T-helper 1 cell treated with Interleukin-12 subunit alpha and Interleukin-12 subunit beta and Interleukin-4 antibody, amounts not matched to agents 30 μg/mL and 1 μg/mL, for 36 hours (primary cell): ENCODE measurements at regions not wholly inside any gene's neighbourhood (a gene's known extent, or its start where the extent isn't known, plus 50 kb on each side); places are given as distances from the start of the nearest gene placed in this dataset.

ENCODE experiments used
- H3K27ac Mint-ChIP-seq: one replicate; pipeline ENCODE4 v1.8.0; 2021; ENCODE audit warnings: mild to moderate bottlenecking, mixed read lengths
- H3K27me3 Mint-ChIP-seq: one replicate; pipeline ENCODE4 v1.8.0; 2021; ENCODE audit warnings: low read depth, mixed read lengths
- H3K36me3 Mint-ChIP-seq: one replicate; pipeline ENCODE4 v1.8.0; 2021; ENCODE audit warnings: low read depth, mixed read lengths
- H3K4me1 Mint-ChIP-seq: one replicate; pipeline ENCODE4 v1.8.0; 2021; ENCODE audit warnings: low read depth, mixed read lengths
- H3K4me3 Mint-ChIP-seq: one replicate; pipeline ENCODE4 v1.8.0; 2021; ENCODE audit warnings: mild to moderate bottlenecking, moderate library complexity, mixed read lengths
- H3K9me3 Mint-ChIP-seq: one replicate; pipeline ENCODE4 v1.8.0; 2021; ENCODE audit warnings: mixed read lengths

DNA sequence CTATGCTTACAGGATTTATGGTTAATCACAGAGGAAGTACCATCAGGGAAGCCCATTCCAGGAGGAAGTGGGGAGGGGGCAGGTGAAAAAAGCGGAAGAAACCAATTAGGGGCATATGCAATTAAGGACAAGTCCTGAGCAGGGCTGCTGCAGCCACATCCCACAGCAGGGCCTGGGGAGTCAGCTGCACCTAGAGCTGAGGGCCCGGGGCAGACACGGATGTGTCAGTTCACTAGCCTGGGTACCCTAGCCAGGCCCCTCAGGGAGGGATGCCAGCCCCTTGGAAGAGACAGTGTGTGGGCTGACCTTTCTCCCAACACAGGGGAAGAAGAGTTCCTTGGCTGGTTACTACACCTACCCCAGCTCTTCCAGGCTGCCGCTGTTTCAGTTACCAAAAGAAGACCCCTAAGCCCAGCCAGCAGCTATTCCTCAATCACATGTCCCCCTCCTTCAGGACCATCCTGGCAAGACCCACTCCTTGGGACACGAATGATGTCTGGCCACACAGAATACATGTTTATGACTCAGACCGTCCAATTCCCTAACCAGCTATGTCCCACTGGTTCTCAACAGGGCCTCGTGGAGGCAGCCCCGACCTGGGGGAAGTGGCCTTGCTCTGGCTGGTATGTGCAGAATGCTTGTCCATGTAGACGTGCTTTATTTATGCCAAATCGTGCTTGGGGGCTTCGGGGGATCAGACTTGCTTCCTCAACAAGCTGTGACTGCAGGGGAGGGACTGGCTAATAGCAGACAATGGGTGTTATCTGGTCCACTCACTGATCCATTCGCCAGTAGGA is 133.7 kb upstream of the RTL1 start:
- H3K27ac Mint-ChIP-seq = no peak overlapping the region
- no peaks in the 10 kb centered on the region for H3K4me1 Mint-ChIP-seq
- no peak overlapping the region for H3K4me3 Mint-ChIP-seq
- H3K27me3 Mint-ChIP-seq = no peaks in the 10 kb centered on the region
- H3K9me3 Mint-ChIP-seq = no peaks in the 10 kb centered on the region
- H3K36me3 Mint-ChIP-seq = no peaks in the 10 kb centered on the region

DNA sequence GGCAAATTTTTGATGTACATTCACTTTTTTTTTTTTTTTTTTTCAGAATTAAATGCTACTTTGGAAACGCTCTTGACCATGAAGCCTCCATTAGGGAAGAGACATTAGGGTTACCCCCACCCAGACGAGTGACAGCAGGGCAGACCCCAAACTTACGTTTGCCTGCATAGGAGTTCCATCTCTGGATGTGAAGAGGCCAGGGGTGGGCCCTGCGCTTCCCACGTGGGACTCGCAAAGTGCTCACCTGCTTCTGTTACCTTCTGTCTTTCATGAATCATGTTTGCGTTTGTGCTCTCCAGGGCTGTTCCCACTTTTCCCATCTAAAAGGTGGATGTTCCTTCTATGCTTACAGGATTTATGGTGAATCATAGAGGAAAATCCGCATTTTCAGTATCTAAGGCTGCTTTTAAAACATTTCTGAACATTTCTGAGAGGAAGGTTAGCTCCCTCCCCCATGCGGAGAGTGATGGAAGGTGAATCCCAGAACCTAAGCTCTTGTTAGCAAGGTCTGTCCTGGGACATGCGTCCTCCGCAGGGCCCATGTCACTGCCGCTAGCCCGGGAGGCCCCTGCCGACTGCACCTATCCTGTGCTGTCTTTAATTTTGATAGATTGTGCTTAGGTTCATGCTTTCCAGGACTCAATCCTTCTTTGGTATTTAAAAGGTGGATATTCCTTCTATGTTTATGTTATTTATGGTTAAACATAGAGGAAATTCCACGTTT is 135.7 kb upstream of the RTL1 start:
- H3K27me3 Mint-ChIP-seq = no peaks in the 10 kb centered on the region
- no peaks in the 10 kb centered on the region for H3K9me3 Mint-ChIP-seq
- no peaks in the 10 kb centered on the region for H3K4me1 Mint-ChIP-seq
- H3K4me3 Mint-ChIP-seq = no peak overlapping the region
- H3K36me3 Mint-ChIP-seq = no peaks in the 10 kb centered on the region
- no peak overlapping the region for H3K27ac Mint-ChIP-seq

DNA sequence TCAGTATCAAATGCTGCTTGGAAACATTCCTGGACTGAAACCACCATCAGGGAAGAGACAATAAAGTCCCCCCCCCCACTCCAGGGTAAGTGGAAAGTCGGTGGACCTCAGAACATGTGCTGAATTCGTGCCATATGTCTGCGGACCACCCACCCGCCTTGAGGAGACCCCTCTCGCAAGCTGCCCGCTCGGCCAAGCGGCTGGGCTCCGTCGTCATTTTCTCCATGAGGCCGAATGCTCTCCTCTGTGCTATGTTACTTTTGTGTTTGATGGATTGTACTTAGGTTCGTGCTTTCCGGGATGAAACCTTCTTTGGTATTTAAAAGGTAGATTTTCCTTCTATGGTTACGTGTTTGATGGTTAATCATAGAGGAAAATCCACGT is 136.2 kb upstream of the RTL1 start:
- Mint-ChIP-seq H3K36me3 (no peaks in the 10 kb centered on the region), H3K9me3 (no peaks in the 10 kb centered on the region), H3K4me3 (no peak overlapping the region), H3K4me1 (no peaks in the 10 kb centered on the region), H3K27me3 (no peaks in the 10 kb centered on the region), H3K27ac (no peak overlapping the region)

DNA sequence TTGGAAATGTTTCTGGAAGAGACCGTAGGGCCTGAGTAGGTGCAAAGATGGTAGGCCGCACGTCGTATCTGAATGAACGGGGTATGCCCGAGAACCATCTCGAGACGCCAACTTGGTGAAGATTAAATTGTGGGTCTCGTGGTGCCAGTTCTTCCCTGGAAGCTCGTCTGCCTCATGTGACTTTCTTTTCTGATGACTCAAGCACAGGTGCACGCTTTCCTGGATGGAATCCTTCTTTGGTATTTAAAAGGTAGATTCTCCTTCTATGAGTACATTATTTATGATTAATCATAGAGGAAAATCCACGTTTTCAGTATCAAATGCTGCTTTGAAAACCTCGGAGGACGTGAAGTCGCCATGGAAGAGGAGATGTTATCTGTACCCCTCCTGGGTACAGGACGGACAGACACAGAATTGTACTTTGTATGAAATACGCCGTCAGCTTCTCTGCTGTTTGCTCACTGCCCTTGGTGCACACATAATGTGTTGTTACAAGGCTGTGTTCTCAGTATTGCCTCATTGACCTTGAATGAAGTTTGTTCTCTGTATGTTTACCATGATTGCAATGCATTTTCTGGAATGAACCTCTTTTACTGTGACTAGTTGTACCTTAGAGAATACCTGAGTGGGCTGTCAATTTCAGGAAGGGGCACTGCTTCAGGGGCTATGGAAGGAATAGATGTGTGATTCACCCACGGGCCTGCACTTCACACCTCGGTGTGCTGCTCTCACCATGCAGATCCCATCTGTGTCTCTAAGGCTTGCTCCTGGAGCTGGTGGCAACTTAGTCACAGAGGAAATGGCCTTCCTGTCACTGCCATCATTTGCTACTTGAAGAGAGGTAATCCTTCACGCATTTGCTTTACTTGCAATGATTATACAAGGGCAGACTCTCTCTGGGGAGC is 137.3 kb upstream of the RTL1 start:
- no peaks in the 10 kb centered on the region for H3K9me3 Mint-ChIP-seq
- no peaks in the 10 kb centered on the region for H3K36me3 Mint-ChIP-seq
- H3K4me1 Mint-ChIP-seq = no peaks in the 10 kb centered on the region

DNA sequence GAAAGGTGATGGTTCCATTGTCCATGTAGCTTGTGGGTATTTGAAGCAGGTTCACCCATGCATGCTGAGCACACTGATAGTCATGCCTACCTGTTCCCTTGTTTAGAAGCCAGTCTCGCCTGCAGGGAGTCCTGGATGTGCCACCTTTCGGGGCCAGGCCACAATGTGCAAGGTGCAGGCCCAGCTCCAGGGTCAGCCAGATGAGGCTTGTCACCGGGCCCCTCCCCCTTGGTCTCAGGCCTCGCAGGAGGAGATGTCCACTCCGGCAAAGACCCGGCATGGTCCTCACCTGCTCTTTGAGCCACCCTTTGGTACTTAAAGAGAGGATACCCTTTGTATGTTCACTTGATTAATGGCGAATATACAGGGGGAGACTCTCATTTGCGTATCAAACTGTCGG is 140.4 kb upstream of the RTL1 start:
- Mint-ChIP-seq H3K4me1 (no peaks in the 10 kb centered on the region), H3K36me3 (no peaks in the 10 kb centered on the region), H3K9me3 (no peaks in the 10 kb centered on the region), H3K27ac (no peak overlapping the region), H3K4me3 (no peak overlapping the region), H3K27me3 (no peaks in the 10 kb centered on the region)

More for the DNA sequence above, 137.3 kb upstream of the RTL1 start:
- H3K27ac Mint-ChIP-seq = no peak overlapping the region
- no peaks in the 10 kb centered on the region for H3K27me3 Mint-ChIP-seq
- H3K4me3 Mint-ChIP-seq = no peak overlapping the region

DNA sequence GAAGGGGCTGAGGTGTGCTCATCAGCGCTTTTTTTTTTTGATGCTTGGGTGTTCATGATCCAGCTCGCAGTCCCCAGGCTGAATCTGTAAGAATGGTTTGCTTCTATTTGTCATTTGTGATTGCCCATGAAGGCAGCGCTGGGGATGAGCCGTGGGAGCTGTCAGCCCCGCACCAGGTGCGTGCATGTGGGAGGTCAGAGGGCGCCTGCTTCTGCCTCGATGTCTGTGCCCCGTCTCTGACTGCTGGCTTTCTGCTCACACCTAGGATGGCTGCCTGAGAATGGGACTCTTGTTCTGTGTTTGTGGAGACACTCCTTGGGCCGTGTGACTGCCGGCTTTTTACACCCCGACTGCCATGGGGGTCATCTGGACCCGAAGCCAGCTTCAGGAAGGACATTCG is 141.2 kb upstream of the RTL1 start:
- Mint-ChIP-seq H3K36me3 (no peaks in the 10 kb centered on the region), H3K4me1 (no peaks in the 10 kb centered on the region), H3K27ac (no peak overlapping the region), H3K9me3 (no peaks in the 10 kb centered on the region), H3K27me3 (no peaks in the 10 kb centered on the region), H3K4me3 (no peak overlapping the region)

DNA sequence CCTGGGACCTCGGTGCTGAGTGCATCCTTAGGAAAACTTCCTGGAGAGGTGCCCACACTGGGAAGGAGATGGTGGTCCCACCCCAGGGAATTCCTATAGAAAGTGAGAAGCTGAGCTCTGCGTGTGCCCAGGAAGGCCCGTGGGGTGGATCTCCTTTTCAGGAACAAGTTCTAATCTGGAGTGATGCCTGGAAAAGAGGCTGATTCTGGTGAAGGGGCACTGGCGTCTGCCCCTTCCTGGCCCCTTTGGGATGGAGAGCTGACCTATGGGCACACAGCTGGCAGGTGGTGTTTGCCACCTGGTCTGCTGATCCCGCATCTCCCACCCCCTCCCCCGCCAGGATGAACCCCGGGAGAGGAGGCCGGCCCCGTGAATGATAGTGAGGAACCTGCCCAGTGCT is 142.0 kb upstream of the RTL1 start:
- Mint-ChIP-seq H3K27ac (no peak overlapping the region), H3K4me1 (no peaks in the 10 kb centered on the region), H3K36me3 (no peaks in the 10 kb centered on the region), H3K27me3 (no peaks in the 10 kb centered on the region), H3K4me3 (no peak overlapping the region), H3K9me3 (no peaks in the 10 kb centered on the region)

DNA sequence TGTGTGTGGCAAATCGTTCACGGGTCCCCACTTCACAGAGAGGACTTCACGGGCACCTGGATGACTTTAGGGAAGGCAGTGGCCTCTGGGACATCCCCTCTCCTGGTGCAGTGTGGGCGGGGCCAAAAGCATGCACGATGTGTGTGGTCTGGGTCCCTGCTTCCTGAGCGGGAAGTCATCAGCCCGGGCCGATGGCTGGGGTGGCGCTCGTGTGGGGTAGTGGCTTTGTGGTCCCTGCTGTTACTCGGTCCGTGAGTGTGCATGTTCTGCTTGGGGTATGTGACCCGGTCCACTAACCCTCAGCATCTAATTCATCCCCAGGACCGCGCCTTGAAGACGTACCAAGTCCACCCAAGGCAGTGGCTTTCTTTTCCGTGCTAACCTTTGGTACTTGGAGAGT is 142.5 kb upstream of the RTL1 start:
- no peaks in the 10 kb centered on the region for H3K36me3 Mint-ChIP-seq

DNA sequence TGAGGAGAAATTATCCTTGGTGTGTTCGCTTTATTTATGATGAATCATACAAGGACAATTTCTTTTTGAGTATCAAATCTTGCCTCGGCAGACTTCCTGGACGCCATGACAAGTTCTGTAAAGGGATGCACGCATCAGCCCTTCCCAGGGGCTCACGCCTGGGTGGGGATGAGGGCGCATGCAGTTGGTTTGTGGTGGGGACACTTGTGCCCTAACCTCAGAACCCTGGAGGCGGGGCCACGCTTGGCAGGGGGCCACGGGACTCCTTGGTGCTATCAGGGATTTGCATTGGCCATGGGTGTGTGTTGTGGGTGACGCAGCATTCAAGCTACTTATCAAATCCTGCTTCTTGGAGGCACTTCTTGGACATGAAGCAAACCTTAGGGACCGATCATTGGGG is 143.8 kb upstream of the RTL1 start:
- H3K36me3 Mint-ChIP-seq = no peaks in the 10 kb centered on the region
- no peaks in the 10 kb centered on the region for H3K9me3 Mint-ChIP-seq
- H3K27me3 Mint-ChIP-seq = no peaks in the 10 kb centered on the region
- no peak overlapping the region for H3K27ac Mint-ChIP-seq
- H3K4me1 Mint-ChIP-seq = no peaks in the 10 kb centered on the region
- H3K4me3 Mint-ChIP-seq = no peak overlapping the region

More for the DNA sequence above, 142.5 kb upstream of the RTL1 start:
- Mint-ChIP-seq H3K4me3 (no peak overlapping the region), H3K9me3 (no peaks in the 10 kb centered on the region), H3K27me3 (no peaks in the 10 kb centered on the region), H3K27ac (no peak overlapping the region), H3K4me1 (no peaks in the 10 kb centered on the region)

DNA sequence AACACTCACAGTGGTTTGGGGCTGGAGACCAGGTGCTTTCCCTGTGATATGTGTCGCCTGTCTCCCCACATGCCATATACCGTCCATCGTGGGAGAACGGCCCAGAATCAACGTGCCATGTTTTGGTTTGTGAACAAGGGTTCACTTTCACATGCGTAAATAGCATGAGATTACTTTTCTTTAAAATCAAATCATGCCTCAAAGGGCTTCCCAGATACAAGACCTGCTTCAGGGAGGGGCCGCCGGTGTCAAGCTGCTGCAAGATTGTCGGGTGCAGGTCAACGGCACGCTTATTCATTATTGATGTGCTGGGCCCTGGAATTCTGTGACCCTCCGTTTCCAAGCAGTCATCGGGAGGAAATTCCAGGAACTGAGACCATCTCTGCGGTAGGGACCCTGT is 145.2 kb upstream of the RTL1 start:
- Mint-ChIP-seq H3K27me3 (no peaks in the 10 kb centered on the region), H3K4me3 (no peak overlapping the region), H3K4me1 (no peaks in the 10 kb centered on the region), H3K9me3 (no peaks in the 10 kb centered on the region), H3K27ac (no peak overlapping the region), H3K36me3 (no peaks in the 10 kb centered on the region)

DNA sequence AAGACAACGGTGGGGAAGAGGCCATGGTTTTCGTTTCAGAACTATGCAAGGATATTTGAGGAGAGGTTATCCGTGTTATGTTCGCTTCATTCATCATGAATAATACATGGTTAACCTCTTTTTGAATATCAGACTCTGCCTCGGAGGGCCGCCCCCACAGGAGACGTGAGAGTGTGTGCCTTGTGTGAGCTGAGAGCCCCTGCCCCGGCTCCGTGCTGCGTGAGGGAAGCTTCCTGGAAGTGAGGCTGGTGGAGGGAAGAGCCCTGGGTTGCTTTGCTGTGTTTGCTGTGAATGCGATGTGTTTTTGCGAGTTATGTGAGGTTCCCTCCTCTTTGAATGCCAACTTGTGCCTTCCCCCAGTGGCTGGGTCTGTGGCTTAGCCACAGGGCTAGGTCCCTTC is 146.0 kb upstream of the RTL1 start:
- H3K27ac Mint-ChIP-seq = no peak overlapping the region
- no peaks in the 10 kb centered on the region for H3K4me1 Mint-ChIP-seq
- no peaks in the 10 kb centered on the region for H3K9me3 Mint-ChIP-seq
- no peaks in the 10 kb centered on the region for H3K27me3 Mint-ChIP-seq
- no peak overlapping the region for H3K4me3 Mint-ChIP-seq
- no peaks in the 10 kb centered on the region for H3K36me3 Mint-ChIP-seq

DNA sequence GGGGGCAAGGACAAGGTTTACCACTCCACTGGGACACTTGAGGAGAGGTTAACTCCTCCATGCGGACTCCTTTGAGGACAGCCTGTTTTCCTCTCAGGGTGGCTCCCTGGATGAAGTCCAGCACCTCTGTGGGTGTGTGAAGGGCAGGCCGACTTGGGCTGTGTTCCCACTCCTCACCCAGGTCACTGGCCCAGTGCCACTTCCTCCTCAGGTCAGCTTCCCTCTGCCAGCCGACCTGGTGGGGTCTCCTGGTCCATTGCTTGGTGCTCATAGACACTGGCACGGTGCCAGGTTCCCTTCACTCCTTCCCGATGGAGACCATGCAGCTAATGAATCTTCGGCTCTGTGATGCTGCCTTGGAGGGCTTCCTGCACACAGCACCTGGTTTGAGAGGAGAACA is 146.4 kb upstream of the RTL1 start:
- Mint-ChIP-seq H3K36me3 (no peaks in the 10 kb centered on the region), H3K27me3 (no peaks in the 10 kb centered on the region), H3K9me3 (no peaks in the 10 kb centered on the region), H3K27ac (no peak overlapping the region), H3K4me3 (no peak overlapping the region), H3K4me1 (no peaks in the 10 kb centered on the region)

DNA sequence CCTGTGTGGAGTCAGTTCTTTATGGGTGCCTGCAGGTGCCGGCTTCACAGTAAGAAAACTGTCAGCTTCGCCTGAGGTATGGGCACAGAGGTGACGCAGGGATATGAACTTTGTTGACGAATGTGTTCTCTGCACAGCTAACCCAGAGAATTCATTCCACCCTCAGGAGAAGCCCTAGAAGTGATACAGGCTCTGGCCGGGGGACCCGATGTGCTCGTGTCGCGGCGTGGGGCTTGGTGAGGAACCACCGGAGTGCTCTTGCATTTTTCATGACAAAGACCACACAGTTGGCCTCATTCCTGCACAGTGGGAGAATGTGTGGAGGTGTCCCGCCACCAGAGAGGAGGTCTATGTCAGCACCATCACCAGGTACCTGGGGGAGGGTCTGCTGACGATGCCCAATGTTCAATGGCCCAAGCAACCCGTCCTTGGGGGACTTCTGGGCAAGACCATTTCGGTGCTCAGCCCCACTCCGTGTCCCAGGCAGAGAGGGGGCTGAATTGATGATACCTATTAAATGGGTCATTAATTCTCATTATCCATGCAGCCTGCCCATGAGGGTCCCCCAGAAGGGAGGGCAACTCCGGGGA is 147.5 kb upstream of the RTL1 start:
- H3K36me3 Mint-ChIP-seq = no peaks in the 10 kb centered on the region
- H3K27ac Mint-ChIP-seq = no peak overlapping the region
- no peaks in the 10 kb centered on the region for H3K27me3 Mint-ChIP-seq
- no peak overlapping the region for H3K4me3 Mint-ChIP-seq
- H3K4me1 Mint-ChIP-seq = no peaks in the 10 kb centered on the region
- H3K9me3 Mint-ChIP-seq = no peaks in the 10 kb centered on the region

DNA sequence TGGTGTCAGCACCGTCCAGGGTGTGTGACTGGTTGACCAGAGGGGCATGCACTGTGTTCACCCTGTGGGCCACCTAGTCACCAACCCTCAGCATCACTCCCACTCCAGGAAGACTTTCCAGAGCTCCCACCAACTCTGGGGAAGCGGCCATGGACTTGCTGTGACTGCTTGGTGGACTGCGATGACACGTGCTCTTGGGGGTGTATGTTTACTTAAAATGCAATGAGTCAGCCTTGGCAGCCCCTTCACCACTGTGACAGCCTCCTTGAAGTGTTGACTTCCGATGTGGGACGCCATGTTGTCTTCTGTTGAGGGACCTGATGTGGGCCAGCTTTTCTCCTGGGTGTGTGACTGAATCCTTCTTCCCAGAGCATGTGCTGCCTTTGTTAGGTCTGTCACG is 151.1 kb upstream of the RTL1 start:
- Mint-ChIP-seq H3K9me3 (peaks cover 5% of the 10 kb centered on the region), H3K4me3 (no peak overlapping the region), H3K4me1 (no peaks in the 10 kb centered on the region), H3K36me3 (no peaks in the 10 kb centered on the region), H3K27ac (no peak overlapping the region), H3K27me3 (no peaks in the 10 kb centered on the region)
